ENCODE measurements at regions not wholly inside any gene's neighbourhood (a gene's known extent, or its start where the extent isn't known, plus 50 kb on each side); places are given as distances from the start of the nearest gene placed in this dataset.
"Not testable (repeated sequence)": the region's sequence is repeated elsewhere in the genome, so short reads cannot be mapped to it uniquely, and the experiment has no call there.

GRCh38 chr5:28975508-28975907 lies 1937.1 kb upstream of the CDH9 start:
- DNase-seq: no peak

DNA sequence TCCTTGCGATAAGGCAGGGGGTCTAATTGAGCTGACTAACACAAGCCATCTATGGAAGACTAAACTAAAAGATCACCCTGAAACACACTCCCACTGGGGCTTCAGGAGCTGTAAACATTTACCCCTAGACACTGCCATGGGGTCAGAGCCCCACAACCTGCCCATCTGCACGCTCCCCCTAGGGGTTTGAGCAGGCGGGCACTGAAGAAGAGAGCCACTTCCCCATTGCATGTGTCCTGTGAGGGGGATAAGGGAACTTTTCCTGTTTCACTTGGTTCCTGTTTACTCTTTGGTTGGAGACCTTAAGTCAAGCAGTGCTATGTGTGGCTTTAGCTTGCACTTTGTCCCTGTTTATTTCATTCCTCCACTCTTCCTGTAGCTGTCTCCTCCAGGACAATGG lies 1929.5 kb upstream of the CDH9 start:
- no peak for DNase-seq

GRCh38 chr5:28961816-28962215 lies 1923.4 kb upstream of the CDH9 start:
- no peak for DNase-seq

DNA sequence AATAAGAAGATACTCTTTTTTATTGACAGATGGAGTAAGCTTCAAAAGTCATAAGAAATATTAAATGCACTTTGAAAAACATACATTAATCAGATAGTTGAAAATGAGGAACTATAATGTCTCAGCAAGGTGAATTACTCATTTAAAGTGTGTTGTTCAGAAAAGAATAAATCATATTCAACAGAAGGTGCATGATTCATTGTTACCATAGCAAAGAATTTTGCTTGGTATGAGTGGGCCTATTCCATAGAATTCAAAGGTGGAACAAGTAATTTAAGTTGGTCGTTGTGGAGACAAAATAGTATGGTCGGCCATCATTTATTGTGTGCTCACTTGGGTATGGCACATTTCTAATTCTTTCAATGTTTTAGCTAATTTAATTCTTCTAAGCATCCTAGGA lies 1920.2 kb upstream of the CDH9 start:
- DNase-seq: no peak

DNA sequence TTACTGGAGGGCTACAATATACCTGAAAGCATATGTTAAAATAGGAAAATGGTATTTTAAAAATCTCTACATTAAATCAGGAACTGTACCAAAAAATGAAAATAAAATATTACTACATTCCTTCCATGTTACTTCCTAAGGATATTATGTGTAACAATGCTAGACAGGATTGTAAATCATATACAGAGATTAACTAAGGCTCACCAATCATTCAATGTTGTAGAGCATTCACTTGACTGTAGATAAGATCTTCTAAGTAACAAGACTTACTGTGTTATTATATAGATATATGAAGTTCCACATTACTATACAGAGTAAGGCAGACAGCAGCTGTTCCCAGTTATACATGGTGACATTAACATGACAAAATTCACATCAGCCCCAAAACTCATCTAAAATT lies 1919.1 kb upstream of the CDH9 start:
- DNase-seq: no peak

- DNase-seq: no peak
Observed at GRCh38 chr5:28954074-28954473, 1915.7 kb upstream of the CDH9 start.

- DNase-seq: no peak
Observed at GRCh38 chr5:28947865-28948264, 1909.5 kb upstream of the CDH9 start.

DNA sequence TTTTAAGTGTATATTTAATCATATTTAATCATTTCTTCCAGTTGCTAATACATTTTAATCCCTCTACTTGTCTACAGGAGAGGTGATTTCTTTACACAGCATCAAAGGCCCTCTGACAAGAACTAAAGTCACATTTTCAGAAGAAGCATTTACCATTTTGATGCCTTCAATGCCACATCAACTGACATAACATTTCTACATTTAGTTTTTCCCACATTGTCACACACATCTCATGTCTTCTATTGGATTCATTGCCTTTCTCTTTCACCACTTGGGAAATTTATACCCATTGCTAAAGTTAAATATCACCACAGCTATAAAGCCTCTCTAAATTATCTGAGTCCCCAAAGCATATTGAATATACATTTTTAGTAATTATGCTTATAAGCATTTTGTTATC lies 1907.5 kb upstream of the CDH9 start:
- no peak for DNase-seq

GRCh38 chr5:28929366-28929765 lies 1891.0 kb upstream of the CDH9 start:
- not testable (repeated sequence) for DNase-seq

GRCh38 chr5:28928327-28928790 lies 1890.0 kb upstream of the CDH9 start:
- DNase-seq: not testable (repeated sequence)

- no peak for DNase-seq
Observed at GRCh38 chr5:28927559-28928326, 1889.4 kb upstream of the CDH9 start.

DNA sequence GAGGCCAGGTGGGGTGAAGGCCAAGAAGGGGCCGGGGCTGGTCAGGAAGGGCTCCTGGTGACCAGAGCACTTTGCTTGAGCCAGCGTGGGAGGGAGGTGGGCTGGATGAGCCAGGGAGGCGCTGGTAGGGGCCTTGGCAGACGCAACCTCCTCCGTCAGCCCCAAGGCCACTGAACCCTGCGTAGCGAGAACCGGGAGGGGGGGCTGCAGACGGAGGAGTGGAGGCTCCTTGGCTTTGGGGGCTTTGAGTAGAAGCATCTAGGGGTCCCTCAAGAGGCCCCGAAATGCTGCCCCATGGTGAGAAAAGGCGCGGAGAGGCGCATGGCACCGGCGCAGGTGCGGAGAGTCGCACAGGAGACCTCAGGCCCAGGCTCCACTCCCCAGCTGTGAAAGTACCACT lies 1888.0 kb upstream of the CDH9 start:
- no peak for DNase-seq

- DNase-seq: no peak
Observed at GRCh38 chr5:28917631-28918030, 1879.2 kb upstream of the CDH9 start.

DNA sequence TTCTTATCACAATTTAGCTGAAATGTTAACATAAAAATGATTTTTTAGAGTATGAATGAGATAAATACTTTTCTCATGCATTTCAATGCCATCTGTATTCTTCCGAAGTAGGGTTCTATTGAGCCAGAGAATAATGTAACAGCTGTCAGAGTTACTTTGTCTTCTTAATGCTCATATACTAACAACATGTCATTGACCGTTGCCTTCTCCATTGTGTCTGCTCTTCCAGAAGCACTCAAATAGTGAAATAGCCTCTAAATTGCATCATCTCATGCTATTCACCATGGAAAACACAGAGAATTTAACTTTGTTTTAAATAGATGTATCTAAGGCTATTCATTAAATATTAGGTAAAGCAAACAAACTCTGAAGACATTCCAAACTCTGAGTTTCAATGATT lies 1875.9 kb upstream of the CDH9 start:
- DNase-seq: no peak

DNA sequence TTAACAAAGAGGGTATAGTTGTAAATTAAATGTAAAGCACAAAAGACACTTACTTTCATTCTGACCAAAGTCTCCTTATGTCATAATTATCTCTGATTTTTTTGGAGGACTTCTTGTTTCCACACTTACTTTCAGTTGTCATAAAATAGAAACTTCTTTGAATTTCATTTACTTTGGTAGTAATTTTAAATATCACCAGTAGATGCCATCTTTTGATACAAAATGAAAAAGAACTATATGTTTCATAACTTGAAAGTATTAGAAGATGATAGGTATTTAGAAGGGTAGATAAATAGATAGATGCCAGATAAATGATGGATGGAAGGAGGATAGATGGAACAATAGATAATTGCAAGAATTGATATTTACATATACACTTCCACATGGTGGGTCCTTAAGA lies 1865.3 kb upstream of the CDH9 start:
- DNase-seq: no peak

DNA sequence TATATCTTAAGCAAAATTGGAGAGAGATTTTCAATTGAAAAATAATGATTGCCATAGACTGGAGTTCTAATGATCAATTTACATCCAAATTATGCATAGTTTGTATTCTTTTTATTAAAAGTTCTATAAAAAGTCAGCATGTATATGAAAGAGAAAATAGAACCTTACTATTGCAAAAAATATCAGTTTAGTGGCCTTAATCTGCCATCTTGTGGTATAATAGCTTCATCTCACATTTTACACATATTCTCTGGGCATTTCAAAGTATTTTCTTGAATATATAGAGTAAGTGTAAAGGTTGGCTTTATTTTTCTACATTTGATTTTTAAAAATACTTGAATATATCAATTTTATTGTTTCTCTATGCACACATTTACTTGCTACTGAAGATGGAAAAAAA lies 1858.6 kb upstream of the CDH9 start:
- no peak for DNase-seq

DNA sequence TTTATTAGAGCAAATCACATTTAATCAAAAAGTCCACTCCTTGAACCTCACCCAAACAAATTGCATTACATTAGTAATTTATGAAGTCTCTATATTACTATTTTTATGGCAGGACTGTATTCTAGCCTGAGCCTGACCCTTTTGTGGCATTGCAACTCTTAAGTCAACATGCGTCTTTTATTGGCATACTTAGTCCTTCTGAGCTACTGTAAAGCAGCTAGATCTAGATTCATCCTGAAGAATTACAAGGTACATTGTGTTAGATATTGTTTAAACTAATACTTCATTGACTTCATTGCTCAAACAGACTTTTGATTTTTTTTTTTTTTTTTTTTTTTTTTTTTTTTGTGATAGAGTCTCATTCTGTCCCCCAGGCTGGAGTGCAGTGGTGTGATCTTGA lies 1842.5 kb upstream of the CDH9 start:
- DNase-seq: no peak

DNA sequence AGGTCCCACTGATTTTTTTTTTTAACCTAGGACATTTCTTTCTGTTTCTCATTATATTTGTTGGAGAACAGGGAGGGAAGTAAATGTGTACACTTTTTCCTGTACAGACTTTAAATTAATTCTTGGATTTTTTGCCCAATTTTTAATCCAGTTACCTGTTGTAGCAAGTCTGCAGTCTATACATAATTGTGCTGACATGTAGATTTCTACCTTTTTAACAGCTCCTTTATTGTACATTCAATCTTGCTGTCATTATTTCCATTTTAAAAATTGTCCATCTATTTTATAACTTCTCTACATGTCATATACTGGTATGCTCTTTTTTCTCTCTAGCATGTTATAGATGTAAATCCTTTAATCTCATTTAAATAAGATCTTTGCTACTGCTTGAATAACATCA lies 1838.7 kb upstream of the CDH9 start:
- no peak for DNase-seq

- no peak for DNase-seq
Observed at GRCh38 chr5:28864006-28864405, 1825.6 kb upstream of the CDH9 start.

- no peak for DNase-seq
Observed at GRCh38 chr5:28862860-28863196, 1824.4 kb upstream of the CDH9 start.

- no peak for DNase-seq
Observed at GRCh38 chr5:28862137-28862859, 1823.9 kb upstream of the CDH9 start.

DNA sequence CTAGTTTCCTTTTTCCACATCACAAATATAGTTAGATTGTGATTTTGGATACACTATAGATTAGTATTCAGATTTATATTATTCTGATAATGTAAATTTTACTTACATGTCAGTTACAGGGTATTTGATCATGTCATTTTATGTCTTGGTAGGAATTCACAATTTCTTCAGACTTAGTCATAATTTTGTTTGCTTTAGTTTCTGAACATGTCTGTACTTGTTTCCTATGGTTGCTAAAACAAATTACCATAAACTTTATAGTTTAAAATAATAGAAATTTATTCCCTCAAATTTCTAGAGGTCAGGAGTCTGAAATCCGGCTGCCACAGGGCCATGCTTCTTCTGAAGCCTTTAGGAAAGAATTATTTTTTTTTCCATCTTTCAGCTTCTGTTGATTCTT lies 1817.2 kb upstream of the CDH9 start:
- DNase-seq: no peak

DNA sequence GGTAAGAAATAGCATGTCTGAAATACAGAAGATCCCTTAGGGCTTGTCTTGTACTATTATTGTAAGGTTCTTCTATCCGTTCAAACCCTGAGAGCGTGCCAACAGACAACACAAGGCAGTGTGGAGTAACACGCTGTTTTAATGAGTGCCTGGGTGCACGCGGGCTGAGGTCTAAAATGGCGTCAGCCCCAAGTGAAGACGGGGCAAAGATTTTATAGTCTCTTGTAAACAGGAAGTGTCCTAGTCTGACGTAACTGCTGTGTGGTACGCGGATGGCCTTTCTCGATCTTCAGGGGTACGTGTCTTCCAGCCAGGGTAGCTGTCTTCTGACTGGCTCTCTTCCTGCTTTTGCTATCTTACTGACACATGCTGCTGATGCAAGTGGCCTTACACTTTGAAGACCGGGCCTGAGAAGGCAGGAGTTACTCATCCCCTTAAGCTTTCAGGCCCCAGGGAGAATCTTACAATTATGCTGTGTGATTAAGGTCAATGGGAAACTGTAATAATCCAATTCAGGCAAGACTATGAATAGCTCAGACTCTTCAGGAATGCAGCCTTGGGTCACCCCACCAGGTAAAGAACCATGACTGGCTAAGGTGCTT lies 1812.0 kb upstream of the CDH9 start:
- DNase-seq: no peak

- DNase-seq: no peak
Observed at GRCh38 chr5:28831042-28831441, 1792.7 kb upstream of the CDH9 start.

All from NK-92 treated with Interleukin-12 subunit alpha and Interleukin-12 subunit beta, amount 100 ng/mL, for 24 hours (cell line).